ENCODE measurements at regions not wholly inside any gene's neighbourhood (a gene's known extent, or its start where the extent isn't known, plus 50 kb on each side); places are given as distances from the start of the nearest gene placed in this dataset.

DNA sequence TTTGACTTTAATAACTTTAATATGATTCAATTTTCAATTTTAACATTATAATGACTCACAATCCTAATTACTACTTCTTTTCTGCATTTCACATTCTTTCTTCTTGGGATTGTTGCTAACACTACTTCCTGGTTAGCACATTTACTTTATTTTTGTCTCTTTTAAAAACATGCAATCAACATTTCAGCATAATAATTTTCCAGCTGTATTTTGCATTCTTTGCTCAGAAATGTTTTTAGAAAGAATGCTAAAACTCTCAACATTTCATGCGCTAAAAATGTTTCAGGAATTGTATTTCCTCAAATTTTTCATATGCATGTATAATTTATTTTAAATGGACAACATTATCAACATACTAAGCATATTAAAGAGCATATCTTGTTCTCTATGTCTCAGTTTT, 1302.1 kb upstream of the GJE1 start:
- DNase-seq (ENCODE audit: low read depth) = no peak

DNA sequence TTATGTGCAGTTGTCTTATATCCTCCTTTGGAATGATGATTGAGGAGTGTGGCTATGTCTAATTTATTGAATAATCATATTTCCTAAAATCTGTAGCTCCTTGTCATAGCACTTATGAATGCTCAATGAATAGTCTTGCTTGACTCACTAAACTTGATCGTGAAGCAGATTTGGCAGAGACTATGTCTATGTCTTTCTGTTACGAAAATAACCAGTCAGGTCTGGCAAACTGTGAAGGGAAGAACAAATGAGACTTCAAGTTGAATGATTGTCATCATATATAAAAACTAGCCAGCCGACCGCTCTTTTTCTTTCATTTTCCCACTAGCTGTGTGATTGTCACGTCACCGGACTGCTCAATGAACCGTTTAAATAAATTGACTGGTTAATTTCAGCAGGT, 1303.9 kb upstream of the GJE1 start:
- no peak for DNase-seq (ENCODE audit: low read depth)

DNA sequence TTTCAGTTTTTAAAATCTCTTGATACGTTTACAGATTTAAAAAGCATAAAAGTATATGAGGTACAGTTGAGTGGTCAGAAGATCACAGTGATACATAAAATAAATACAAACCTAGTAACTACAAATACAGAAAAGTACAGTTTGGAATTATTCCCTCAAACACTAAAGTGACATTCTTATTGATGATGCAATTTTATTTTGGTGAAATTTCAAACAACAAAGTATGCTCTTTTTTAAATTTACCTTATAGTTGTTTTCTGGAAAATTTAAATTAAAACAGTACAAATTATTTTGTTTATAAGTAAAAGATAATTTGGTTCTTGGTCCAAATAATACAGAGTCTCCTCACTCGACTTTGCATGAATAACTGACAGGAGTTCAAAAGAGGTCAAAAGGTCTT, 1305.1 kb upstream of the GJE1 start:
- no peak for DNase-seq (ENCODE audit: low read depth)

DNA sequence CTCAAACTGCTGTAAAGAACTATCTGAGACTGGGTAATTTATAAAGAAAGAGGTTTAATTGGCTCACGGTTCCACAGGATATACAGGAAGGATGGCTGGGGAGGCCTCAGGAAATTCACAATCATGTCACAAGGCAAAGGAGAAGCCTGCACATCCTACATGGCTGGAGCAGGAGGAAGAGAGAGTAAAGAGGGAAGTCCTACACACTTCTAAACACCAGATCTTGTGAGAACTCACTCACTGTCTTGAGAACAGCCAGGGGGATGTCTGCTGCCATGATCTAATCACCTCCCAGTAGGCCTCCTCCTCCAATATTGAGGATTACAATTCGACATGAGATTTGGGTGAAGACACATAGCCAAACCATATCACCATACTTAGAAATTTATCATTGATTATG, 1307.0 kb upstream of the GJE1 start:
- DNase-seq (ENCODE audit: low read depth) = no peak

- DNase-seq (ENCODE audit: low read depth) = peak; percentile 21
These were observed 1308.1 kb upstream of the GJE1 start for GRCh38 chr6:140824595-140824994.

- no peak for DNase-seq (ENCODE audit: low read depth)
These were observed 1311.5 kb upstream of the GJE1 start for GRCh38 chr6:140821196-140821595.

DNA sequence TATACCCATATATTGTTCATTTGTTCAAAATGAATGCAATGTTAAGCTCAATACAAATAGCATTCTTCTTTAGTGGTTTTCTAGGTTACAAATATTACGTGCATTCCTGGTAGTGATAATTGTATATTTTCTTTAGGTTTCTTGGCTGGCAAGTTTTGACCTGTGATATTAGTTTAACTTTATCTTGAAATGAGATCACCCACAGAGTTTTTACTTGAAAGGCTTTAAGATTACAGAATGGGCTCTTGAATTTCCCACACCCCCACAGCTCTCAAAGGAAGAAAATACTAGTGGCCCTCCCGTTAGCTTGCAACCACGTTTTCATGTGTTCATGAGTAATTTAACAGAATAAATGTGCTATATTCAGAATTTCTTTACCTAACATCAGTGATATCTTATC, 1315.5 kb upstream of the GJE1 start:
- no peak for DNase-seq (ENCODE audit: low read depth)

DNA sequence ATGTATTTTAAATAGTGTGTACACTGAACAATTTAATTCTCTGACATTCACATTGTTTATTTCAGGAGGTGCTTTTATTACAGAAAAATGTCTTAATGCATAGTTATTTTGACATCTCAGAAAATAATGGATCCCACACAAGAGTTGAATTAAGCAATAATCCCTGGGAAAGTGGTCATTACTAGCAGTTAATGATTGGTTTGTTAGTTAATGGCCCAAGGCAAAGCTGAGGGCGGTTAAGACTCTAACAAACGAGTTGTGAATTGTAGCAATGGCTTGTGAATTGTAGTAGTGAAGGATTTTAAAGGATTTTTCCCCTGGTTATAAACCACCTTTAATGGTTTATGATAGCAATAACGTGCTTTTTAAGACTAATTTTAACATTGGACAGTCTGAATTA, 1316.0 kb upstream of the GJE1 start:
- peak; percentile 6 for DNase-seq (ENCODE audit: low read depth)

GRCh38 chr6:140812636-140813035, 1320.1 kb upstream of the GJE1 start:
- no peak for DNase-seq (ENCODE audit: low read depth)

- no peak for DNase-seq (ENCODE audit: low read depth)
These were observed 1321.1 kb upstream of the GJE1 start for GRCh38 chr6:140811642-140812041.

GRCh38 chr6:140809694-140810101, 1323.0 kb upstream of the GJE1 start:
- peak; percentile 9 for DNase-seq (ENCODE audit: low read depth)

DNA sequence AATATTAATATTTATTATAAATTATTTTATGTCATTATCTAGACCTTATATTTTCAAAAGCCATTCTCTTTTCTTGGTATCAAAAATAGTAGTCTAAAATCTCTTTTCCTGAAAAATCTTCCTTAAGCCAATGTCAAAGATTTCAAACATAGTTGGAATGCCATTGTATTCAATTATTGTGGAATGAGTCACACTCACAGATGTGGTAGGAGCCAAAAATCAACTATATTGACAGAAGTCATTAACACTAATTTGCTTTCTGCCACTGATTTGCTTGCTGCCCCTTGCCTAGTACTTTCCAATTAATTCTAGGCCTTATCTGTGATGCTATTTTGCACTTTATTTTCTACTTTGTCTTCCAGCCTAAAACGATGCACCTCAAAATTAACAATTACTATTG, 1326.3 kb upstream of the GJE1 start:
- peak; percentile 50 for DNase-seq (ENCODE audit: low read depth)

DNA sequence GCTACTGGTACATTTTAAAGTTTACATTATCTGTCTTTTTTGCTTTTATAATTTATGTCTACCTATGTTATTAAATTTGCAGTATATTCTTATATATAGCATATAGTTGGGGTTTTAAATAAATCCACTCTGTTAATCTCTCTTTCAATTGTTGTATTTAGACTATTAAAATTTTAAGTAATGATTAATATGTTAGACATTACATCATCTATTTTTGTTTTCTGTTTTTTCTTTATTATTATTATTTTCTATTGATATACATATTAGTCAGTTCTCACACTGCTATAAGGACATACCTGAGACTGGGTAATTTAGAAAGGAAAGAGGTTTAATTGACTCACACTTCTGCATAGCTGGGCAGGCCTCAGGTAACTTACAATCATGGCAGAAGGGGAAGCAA, 1338.2 kb upstream of the GJE1 start:
- DNase-seq (ENCODE audit: low read depth) = no peak

DNA sequence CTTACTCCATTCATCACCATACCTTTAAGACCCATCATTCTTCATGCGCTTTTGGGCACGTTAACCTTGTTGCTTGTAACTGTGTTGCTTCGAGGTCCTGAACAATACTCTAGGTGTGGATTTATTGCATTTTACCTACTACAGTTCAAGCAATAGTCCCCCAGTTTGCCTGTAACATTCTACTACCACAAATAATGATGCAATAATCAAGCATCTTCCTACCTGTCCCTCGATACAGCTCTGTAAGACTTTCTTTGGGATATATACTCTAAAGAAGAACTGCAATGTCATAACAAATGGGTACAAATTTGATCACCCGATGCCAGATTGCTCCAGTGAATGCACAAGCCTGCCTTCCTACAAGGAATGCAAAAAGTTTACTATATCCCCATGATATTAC, 1342.6 kb upstream of the GJE1 start:
- DNase-seq (ENCODE audit: low read depth) = no peak

DNA sequence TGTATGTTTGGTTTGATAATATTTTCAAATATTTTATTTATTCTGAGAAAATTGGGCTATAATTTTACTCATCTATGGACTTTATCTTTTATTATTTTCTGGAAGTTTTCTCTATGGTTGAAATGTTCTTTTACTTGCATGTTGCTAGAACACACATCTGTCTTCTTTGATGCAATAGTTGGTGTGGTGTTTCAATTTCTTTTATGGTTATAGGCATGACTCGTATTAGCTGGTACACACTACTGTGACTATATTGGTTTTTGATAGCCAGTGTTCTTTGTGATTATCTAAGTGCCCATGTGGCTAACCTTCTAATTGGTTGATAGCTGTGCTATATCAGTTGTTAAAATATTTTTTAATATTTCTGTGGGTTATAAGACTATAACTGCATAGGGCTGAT, 1343.3 kb upstream of the GJE1 start:
- no peak for DNase-seq (ENCODE audit: low read depth)

DNA sequence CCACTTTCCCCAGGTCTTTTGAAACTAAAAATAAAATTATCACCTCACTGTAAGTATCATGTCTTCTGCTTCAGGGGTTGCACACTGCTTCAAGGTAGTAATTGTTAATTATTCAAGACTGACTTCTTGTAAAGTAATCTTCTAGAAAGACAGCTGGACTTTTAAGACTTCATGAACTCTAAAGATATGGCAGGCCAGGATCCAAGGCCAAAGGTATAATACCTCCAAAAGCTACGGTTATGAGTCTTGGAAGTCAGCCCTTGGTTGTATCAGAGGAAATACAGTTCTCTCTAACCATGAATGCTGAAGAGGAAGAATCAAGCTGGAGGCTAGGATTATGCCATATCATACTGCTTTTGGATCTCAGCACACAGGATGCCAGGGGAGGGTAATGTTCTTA, 1346.8 kb upstream of the GJE1 start:
- no peak for DNase-seq (ENCODE audit: low read depth)

DNA sequence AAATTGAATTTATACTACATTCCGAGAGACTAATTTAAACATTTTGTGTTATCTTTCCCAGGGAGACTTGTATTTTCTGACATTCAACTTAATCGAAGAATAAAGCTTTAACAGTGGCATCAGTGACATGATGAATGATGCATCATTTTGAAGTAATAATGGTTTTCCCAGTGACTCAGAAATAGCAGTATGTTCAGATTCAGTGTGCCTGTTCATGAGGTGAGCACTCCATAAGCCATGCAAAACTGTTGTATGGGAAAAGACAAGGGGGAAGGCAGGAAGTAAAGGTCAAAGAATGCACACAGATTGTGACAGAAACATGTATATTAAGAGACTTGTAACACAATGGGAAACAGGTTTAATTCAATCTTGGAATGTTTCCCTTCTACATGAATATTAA, 1348.2 kb upstream of the GJE1 start:
- DNase-seq (ENCODE audit: low read depth) = peak; percentile 44

DNA sequence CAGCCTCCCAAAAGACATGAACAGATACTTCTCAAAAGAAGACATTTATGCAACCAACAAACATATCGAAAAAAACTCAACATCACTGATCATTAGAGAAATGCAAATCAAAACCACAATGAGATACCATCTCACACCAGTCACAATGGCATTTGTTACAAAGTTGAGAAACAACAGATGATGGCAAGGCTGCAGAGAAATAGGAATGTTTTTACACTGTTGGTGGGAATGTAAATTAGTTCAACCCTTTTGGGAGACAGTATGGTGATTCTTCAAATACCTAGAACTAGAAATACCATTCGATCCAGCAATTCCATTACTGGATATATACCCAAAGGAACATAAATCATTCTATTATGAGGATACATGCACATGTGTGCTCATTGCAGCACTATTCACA, 1349.2 kb upstream of the GJE1 start:
- DNase-seq (ENCODE audit: low read depth) = peak; percentile 77

GRCh38 chr6:140782941-140783340, 1349.8 kb upstream of the GJE1 start:
- DNase-seq (ENCODE audit: low read depth) = peak; percentile 61

GRCh38 chr6:140779991-140780596, 1352.6 kb upstream of the GJE1 start:
- no peak for DNase-seq (ENCODE audit: low read depth)

DNA sequence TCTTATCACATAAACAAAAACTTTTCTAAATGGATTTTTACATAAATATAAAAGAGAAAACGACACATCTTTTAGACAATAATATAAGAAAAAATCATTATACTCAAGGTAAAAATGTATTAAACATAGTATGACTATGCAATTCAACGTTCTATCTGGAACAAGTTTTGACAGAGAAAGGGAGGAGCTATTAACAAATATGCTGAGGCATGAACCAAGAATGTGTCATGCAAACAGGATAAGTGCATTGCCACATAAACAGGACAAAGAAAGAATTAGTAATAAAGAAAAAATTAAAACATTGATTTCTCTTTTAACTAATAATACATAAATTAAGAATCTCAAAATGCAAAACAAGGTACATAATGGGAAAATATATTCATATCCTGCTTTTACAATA, 1353.4 kb upstream of the GJE1 start:
- DNase-seq (ENCODE audit: low read depth) = peak; percentile 50

DNA sequence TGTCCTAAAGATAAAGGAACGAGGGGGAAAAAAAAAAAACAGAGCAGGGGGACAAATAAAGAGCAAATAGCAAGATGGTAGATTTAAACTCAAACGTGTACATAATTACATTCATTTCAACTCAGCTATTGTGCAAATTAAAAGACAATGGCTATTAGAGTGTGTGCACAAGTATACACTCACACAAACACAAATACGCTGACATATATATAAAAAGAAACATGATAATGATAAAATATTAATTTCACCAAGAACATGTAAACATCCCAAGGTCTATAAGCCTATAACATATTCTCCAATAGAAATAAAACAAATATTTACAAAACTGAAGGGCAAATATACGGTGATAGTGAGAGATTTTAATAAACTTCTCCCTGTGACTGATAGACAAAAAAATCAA, 1354.9 kb upstream of the GJE1 start:
- no peak for DNase-seq (ENCODE audit: low read depth)

DNA sequence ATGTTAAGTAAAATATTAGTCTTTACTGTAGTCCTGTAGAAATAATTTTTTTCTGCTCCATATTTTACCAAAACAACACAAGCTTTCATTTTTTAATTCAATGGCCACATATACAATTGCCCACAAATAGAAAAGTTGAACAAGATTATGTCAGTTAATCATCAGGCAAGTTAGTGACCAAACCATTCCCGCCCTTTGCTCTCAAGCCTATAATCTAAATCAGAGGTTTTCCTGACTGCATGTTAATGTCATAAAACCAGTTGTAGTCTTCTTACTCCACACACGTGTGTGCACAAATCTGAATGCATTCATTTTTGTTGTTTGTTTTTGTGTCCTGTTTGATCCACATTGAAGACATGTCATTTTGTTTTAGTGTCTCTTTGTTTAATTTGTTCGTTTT, 1357.7 kb upstream of the GJE1 start:
- no peak for DNase-seq (ENCODE audit: low read depth)

- DNase-seq (ENCODE audit: low read depth) = peak; percentile 82
These were observed 1358.6 kb upstream of the GJE1 start for GRCh38 chr6:140774080-140774505.

GRCh38 chr6:140773276-140773675, 1359.4 kb upstream of the GJE1 start:
- peak; percentile 15 for DNase-seq (ENCODE audit: low read depth)

Data from EH (cell line).